ENCODE measurements at regions not wholly inside any gene's neighbourhood (a gene's known extent, or its start where the extent isn't known, plus 50 kb on each side); places are given as distances from the start of the nearest gene placed in this dataset.

DNA sequence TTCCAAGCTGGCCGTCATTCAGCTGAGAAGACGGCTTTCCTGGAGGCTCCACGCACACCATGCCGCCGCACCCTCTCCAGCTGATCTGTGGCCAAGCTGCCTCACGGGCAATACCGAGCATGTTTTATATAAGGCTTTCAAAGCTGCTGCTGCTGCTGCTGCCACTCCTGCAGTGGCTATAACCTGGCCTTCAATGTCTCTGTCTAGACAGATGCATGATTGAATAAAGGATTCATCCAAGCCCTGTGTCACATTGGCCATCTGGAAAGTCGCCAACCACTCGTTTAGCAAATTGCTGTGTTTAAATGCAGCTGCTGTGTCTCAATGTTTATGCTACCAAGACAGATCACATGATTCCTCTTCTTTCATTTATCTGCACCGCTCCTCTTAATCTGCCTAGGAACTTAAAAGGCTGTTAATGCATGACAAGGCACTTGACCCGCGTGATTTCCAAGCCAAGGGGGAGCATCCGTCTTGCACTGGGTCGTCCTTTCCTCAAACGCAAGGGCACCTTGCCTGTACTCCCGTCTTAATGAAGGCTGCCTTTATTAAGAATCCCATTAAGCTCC is 114.3 kb downstream of the TEX26 start (continued):
- TF ChIP-seq, protein P1, sequence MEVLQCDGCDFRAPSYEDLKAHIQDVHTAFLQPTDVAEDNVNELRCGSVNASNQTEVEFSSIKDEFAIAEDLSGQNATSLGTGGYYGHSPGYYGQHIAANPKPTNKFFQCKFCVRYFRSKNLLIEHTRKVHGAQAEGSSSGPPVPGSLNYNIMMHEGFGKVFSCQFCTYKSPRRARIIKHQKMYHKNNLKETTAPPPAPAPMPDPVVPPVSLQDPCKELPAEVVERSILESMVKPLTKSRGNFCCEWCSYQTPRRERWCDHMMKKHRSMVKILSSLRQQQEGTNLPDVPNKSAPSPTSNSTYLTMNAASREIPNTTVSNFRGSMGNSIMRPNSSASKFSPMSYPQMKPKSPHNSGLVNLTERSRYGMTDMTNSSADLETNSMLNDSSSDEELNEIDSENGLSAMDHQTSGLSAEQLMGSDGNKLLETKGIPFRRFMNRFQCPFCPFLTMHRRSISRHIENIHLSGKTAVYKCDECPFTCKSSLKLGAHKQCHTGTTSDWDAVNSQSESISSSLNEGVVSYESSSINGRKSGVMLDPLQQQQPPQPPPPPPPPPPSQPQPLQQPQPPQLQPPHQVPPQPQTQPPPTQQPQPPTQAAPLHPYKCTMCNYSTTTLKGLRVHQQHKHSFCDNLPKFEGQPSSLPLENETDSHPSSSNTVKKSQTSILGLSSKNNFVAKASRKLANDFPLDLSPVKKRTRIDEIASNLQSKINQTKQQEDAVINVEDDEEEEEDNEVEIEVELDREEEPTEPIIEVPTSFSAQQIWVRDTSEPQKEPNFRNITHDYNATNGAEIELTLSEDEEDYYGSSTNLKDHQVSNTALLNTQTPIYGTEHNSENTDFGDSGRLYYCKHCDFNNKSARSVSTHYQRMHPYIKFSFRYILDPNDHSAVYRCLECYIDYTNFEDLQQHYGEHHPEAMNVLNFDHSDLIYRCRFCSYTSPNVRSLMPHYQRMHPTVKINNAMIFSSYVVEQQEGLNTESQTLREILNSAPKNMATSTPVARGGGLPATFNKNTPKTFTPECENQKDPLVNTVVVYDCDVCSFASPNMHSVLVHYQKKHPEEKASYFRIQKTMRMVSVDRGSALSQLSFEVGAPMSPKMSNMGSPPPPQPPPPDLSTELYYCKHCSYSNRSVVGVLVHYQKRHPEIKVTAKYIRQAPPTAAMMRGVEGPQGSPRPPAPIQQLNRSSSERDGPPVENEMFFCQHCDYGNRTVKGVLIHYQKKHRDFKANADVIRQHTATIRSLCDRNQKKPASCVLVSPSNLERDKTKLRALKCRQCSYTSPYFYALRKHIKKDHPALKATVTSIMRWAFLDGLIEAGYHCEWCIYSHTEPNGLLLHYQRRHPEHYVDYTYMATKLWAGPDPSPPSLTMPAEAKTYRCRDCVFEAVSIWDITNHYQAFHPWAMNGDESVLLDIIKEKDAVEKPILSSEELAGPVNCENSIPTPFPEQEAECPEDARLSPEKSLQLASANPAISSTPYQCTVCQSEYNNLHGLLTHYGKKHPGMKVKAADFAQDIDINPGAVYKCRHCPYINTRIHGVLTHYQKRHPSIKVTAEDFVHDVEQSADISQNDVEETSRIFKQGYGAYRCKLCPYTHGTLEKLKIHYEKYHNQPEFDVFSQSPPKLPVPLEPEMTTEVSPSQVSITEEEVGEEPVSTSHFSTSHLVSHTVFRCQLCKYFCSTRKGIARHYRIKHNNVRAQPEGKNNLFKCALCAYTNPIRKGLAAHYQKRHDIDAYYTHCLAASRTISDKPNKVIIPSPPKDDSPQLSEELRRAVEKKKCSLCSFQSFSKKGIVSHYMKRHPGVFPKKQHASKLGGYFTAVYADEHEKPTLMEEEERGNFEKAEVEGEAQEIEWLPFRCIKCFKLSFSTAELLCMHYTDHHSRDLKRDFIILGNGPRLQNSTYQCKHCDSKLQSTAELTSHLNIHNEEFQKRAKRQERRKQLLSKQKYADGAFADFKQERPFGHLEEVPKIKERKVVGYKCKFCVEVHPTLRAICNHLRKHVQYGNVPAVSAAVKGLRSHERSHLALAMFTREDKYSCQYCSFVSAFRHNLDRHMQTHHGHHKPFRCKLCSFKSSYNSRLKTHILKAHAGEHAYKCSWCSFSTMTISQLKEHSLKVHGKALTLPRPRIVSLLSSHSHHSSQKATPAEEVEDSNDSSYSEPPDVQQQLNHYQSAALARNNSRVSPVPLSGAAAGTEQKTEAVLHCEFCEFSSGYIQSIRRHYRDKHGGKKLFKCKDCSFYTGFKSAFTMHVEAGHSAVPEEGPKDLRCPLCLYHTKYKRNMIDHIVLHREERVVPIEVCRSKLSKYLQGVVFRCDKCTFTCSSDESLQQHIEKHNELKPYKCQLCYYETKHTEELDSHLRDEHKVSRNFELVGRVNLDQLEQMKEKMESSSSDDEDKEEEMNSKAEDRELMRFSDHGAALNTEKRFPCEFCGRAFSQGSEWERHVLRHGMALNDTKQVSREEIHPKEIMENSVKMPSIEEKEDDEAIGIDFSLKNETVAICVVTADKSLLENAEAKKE (CRISPR knock-in tag; IDR thresholded peaks at IDR 0.05): no peak
- TF ChIP-seq STAT1 (IDR thresholded peaks at IDR 0.05; ENCODE audit: unreplicated experiment) (no peak), ZNF331 (CRISPR knock-in tag; IDR thresholded peaks at IDR 0.05; ENCODE audit: low read depth) (no peak), EZH2phosphoT487 (IDR thresholded peaks at IDR 0.05; ENCODE audit: unreplicated experiment) (no peak)
- TF ChIP-seq, protein P2, sequence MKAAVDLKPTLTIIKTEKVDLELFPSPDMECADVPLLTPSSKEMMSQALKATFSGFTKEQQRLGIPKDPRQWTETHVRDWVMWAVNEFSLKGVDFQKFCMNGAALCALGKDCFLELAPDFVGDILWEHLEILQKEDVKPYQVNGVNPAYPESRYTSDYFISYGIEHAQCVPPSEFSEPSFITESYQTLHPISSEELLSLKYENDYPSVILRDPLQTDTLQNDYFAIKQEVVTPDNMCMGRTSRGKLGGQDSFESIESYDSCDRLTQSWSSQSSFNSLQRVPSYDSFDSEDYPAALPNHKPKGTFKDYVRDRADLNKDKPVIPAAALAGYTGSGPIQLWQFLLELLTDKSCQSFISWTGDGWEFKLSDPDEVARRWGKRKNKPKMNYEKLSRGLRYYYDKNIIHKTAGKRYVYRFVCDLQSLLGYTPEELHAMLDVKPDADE (IDR thresholded peaks at IDR 0.05): no peak

DNA sequence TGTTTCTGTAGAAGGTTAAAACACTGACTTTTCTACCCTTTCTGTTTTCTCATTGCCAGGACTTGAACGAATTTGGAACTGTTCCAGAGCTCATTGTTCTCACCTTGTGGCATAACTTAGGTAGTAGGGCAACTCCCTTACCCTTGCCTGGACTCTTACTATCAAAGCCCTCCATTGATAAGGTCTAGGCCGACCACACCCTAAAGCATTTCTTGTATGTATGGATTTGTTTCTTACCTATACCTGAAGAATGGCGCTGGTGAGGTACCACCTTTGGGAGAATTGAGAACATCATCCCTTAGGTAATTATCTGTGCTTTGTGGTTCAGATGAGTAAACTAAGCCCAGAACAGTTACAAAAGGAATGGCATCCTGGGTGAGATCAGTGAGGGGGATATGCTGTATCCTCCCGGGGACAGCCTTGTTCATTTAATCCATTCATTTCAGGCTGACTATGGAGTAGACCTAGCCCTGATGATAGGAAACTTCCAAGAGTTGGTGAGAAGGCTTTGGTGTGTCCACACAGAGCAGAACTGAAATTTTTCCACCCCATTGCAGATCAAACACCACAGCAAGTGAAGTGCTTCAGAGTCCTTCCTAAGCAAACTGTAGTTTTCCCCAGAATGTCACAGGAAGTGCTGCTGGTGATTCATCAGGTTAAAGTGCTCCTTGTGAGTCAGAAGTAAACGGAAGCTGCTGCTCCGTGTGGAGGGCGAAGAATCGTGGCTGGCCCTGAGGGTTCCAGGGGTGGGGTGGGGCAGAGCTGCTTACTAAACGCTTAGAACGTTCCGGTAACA is 113.0 kb downstream of the TEX26 start:
- peaks cover 8% of the 10 kb centered on the region; the same call in 1 of the 2 replicates for H3K4me1 ChIP-seq (ENCODE audit: insufficient read depth)
- no peak for ATAC-seq
- TF ChIP-seq POLR2AphosphoS5 (IDR thresholded peaks at IDR 0.05; ENCODE audit: low read depth): no peak
- no peaks in the 10 kb centered on the region for H4K20me1 ChIP-seq (replicated peaks; ENCODE audit: insufficient read depth)
- no peak overlapping the region for H3K4me2 ChIP-seq
- H3K9me2 ChIP-seq (ENCODE audit: insufficient read depth): no peaks in the 10 kb centered on the region
- Mint-ChIP-seq H3K27me3 (ENCODE audit: insufficient read depth, low read depth, poor library complexity) (peaks cover 5% of the 10 kb centered on the region), H3K27ac (no peak overlapping the region), H3K4me1 (peaks cover 3% of the 10 kb centered on the region), H3K9me3 (no peaks in the 10 kb centered on the region), H3K4me3 (no peak overlapping the region), H3K36me3 (ENCODE audit: low read depth) (no peaks in the 10 kb centered on the region)
- no peaks in the 10 kb centered on the region for H3K27me3 ChIP-seq (ENCODE audit: insufficient read depth)
- no peak overlapping the region for H2AFZ ChIP-seq
- no peaks in the 10 kb centered on the region for H3K79me2 ChIP-seq (replicated peaks; ENCODE audit: insufficient read depth)
- no peaks in the 10 kb centered on the region for H3K36me3 ChIP-seq (ENCODE audit: insufficient read depth)
- H3F3A ChIP-seq (replicated peaks; ENCODE audit: low read depth): no peaks in the 10 kb centered on the region
- no peak overlapping the region for H3K27ac ChIP-seq (ENCODE audit: low read depth)
- DNase-seq (ENCODE audit: low spot score): no peak
- no peak overlapping the region for H3K4me3 ChIP-seq
